ENCODE measurements at regions not wholly inside any gene's neighbourhood (a gene's known extent, or its start where the extent isn't known, plus 50 kb on each side); places are given as distances from the start of the nearest gene placed in this dataset.
A peak's percentile ranks its signal among the peaks of the same experiment; 100 is the strongest.

- no peak for DNase-seq
Observed at GRCh38 chr5:60332244-60333004, 367.5 kb downstream of the DEPDC1B start.

GRCh38 chr5:60330236-60330635 is 369.7 kb downstream of the DEPDC1B start:
- DNase-seq, result peak in 1 of 2 experiments; percentile 19

DNA sequence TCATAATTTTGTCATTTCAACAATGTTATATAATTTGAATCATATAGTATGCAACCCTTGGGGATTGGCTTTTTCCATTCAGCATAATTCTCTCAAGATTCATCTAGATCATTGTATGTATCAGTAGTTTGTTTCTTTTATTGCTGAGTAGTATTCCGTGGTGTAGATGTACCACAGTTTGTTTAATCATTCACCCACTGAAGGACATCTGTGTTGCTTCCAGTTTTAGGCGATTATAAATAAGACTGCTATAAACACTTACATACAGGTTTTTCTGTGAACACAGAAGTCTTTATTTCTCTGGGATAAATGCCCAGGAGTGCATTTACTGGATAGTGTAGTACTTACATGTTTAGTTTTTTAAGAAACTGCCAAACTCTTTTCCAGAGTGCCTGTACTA is 374.1 kb downstream of the DEPDC1B start:
- DNase-seq, result no peak

DNA sequence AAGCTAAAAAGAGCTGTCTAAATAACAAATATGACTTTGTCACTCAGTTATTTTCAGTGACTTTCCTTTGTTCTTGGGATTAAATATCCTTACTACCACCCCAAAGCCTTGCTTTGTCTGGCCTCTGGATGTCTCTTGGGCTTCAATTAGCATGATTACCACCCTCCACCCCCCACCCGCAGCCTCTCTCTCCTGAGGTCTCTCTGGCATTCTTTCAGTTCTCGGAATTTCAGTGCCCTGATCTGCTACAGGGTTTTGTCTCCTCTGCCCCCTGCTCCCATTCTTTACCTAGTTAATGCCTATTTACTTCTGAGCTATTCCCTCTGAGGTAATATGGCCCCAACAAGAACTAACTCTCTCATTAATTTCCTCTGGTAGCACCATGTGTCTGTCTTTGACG is 376.4 kb downstream of the DEPDC1B start:
- DNase-seq, result peak in 1 of 2 experiments; percentile 54

DNA sequence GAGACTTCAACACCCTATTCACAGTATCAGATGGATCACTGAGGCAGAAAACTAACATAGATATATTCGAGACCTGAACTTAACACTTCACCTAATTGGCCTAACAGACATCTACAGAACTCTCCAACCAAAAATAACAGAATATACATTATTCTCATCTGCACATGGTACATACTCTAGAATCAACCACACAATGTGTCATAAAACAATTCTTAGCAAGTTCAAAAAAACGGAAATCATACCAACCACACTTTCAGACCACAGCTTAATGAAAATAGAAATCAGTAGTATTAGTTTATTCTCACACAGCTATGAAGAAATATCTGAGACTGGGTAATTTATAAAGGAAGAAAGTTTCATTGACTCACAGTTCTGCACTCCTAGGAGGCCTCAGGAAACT is 387.9 kb downstream of the DEPDC1B start:
- DNase-seq, result no peak

GRCh38 chr5:60299944-60300343 is 400.0 kb downstream of the DEPDC1B start:
- DNase-seq, result no peak

DNA sequence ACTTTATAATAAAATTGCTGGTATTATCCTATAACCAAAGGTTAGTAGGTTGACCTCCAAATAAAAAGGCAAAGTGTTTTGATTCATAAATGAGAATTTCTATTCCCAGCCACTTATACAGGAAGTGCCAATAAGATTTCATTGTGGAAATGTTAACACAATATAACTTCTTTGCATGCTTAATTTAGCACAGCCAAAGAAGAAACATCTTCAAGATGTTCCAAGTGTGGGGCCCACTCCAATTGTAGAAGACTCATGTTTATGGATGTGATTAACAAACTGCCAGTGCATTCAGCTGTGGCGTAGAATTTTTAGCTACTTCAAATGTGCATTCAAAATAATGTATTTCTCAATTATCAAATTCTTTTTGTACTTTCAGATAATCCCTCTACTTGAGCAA is 402.3 kb downstream of the DEPDC1B start:
- DNase-seq, result peak in 1 of 2 experiments; percentile 36

- peak in 1 of 2 experiments; percentile 61 for DNase-seq
Observed at GRCh38 chr5:60295423-60295822, 401.9 kb upstream of the PDE4D start.

GRCh38 chr5:60293518-60293917 is 400.0 kb upstream of the PDE4D start:
- DNase-seq, result no peak

- peak; percentile 58 to 85 for DNase-seq
Observed at GRCh38 chr5:60287174-60287771, 393.7 kb upstream of the PDE4D start.

DNA sequence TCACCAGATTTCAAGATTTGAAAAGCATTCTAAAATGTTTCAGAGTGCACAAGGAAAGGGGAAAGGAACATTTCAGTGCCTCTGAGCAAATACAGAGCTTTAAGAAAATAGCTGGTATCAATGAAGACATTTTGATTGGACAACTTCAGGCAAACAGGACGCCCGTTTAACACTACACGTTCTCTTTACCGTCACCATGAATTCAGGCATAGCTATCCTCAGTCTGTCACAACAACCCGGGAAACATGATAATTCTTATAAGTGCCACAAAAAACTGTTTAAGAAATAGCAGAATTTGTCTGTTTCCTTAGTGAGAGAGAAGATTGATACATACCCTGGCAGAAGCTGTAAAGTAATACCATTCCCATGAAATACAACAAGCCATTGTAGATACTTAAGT is 392.4 kb upstream of the PDE4D start:
- DNase-seq, result no peak

- DNase-seq, result no peak
Observed at GRCh38 chr5:60280943-60281342, 387.4 kb upstream of the PDE4D start.

DNA sequence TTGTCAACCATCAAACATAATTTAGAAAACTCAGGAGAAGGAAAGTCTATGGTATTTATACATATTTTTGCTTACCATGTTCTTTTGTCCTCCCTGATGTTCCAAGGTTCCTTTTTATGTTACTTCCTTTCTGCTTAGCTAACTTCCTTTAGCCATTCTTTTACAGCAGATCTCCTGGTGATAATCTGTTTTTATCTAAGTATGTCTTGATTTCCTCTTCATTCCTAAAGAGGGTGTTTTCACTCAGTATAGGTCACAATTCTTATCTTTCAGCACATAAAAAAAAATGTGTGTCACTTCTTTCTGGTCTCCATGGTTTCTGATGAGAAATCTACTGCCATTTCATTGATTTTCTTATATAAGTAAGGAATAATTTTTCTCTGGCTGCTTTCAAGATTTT is 384.4 kb upstream of the PDE4D start:
- no peak for DNase-seq

- DNase-seq, result peak; percentile 11 to 66
Observed at GRCh38 chr5:60274747-60275146, 381.2 kb upstream of the PDE4D start.

GRCh38 chr5:60271517-60271916 is 378.0 kb upstream of the PDE4D start:
- DNase-seq, result no peak

- DNase-seq, result no peak
Observed at GRCh38 chr5:60267907-60268306, 374.4 kb upstream of the PDE4D start.

DNA sequence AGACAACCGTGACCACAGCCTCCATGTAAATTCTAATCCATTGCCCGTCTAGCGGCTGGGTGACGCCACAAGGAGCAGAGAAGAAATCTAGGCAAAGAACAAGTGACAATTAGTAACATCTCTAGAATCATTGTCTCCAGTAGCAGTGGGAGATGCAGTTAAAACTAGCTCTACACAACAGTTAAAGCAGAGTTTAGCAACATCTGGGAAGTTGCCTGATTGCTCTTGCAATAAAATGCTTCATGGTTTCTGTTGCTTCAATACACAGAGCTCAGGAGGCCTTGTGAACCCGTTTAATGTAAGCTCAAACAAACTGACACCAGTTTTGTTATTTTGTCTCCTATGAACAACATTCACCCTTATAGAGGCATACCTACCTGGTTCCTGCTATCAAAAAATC is 369.8 kb upstream of the PDE4D start:
- no peak for DNase-seq

DNA sequence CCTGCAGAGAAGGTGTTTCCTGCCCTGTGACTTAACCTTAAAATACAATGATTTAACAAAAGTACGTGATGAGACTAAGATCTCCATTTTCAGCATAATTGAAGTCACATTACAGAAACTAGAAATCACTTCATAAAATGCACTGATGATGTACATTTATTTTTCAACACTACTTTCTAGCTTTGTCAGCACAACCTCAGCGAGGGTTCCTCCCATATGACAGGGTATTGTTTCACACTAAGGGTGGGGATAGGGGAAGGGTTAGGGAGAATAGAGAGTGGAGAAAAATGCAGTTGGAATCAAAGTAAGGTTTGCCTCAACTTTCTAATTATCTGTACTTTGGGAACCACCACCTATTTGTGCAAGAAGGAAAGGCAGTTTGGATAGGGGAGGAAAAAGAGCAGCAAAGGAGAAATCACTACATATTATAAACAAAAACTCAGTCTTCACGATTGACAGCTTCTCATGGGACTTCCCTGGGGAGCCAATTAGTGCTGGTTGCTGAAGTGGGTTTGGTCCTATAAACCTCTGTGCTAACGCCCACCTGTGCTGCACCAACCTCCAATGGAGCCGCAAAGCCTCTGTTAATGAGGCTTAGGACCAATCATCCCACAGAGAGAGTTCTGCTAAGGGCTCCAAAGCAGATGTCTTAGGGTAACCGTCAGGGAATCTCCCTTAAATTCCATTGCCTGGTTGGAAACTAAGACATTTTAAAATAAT is 369.2 kb upstream of the PDE4D start:
- no peak for DNase-seq

DNA sequence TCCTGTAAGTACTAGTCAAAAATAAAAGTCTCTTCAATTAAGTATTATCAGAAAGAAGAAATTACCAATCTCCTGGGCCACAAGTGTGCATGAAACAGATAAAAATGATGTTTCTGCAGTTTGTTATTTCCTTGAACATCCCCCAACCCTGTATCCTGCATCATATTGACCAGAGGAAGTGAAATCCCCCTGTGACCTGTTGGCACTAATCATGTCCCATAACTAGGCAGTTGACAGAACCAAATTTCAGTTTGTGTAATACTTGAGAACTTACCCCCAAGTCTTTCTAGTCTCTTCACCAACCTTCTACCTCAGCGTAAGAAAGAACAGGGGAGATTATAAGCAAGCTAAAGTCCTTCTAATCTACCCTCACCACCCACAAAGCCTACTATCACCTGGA is 368.2 kb upstream of the PDE4D start:
- no peak for DNase-seq

DNA sequence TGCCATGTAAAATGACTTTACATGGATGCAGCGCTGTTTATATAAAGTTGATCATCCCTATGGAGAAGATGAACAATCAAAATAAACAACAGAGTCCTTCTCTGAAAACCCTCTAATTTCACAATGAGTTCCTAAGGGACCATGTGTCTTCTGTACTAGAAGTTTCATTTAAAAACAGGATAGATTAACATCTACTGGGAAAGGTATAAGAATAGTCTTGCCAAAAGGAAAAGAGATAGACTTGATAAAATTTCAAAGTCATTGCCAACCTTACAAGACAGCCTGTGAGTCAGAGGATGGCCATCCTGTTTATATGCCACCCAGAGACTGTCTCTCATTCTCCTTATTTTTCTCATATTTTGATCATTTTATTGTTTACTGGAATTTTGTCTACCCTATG is 367.1 kb upstream of the PDE4D start:
- DNase-seq, result no peak

- no peak for DNase-seq
Observed at GRCh38 chr5:60259730-60260129, 366.2 kb upstream of the PDE4D start.

GRCh38 chr5:60257596-60258271 is 364.2 kb upstream of the PDE4D start:
- no peak for DNase-seq

DNA sequence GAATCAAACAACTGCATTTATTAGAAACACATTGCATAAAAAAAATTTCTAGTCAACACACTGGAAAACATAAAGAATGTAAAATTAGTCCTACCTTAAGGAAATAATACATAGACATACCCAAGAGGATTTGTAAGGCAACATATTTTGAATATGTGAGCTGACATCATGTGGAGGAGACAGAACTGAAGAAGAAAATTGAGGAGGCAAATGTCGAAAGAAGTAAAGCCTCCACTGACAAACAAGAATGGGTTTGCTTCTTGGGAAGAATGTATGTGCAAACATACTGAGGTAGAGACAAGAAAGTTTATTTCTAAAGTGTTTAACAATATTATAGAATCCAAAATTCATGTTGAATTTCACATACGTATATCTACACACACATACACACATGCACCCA is 363.0 kb upstream of the PDE4D start:
- DNase-seq, result no peak

GRCh38 chr5:60248901-60249300 is 355.4 kb upstream of the PDE4D start:
- DNase-seq, result no peak
